T-cell (primary cell): ENCODE measurements at regions not wholly inside any gene's neighbourhood (a gene's known extent, or its start where the extent isn't known, plus 50 kb on each side); places are given as distances from the start of the nearest gene placed in this dataset.

ENCODE experiments used
- ATAC-seq, 4 experiments: fragments of 200-7000 bp in 3 of 4; fragments of 150-1000 bp in 1 of 4; cut with Tn5 transposase; replicated peaks in 1 of 4; 1 replicate in 3 of 4; 2 replicates in 1 of 4; pipeline ENCODE4 v1.10.0; 2021; ENCODE audit warnings: moderate library complexity in 3 of 4, mild to moderate bottlenecking in 2 of 4, moderate number of reproducible peaks in 1 of 4
- CTCF ChIA-PET, 2 donors: fragments of 300-600 bp; sonication (Branson Sonifier 250); formaldehyde crosslinking; loops; one replicate each; lab custom pipeline; 2022; ENCODE audit warnings: antibody characterized with exemption in 2 of 2; lab: Charles Lee
- POLR2A ChIA-PET, 2 donors: fragments of 300-600 bp; sonication (Branson Sonifier 250); formaldehyde crosslinking; loops; one replicate each; lab custom pipeline; 2022; ENCODE audit warnings: antibody characterized with exemption in 2 of 2; lab: Charles Lee
- DNase-seq, 35 experiments: peaks; one replicate each; pipeline versions ENCODE4 v3.0.0 to v3.0.0-alpha.2; 2013 to 2023
- H3K27ac ChIP-seq: one replicate; pipeline ENCODE4 v1.5.1; 2013; ENCODE audit warnings: low read length
- H3K27me3 ChIP-seq, 2 experiments: replicated peaks in 1 of 2; 1 replicate in 1 of 2; 2 replicates in 1 of 2; pipeline versions ENCODE4 v1.6.1 to v1.7.0; 2013; ENCODE audit warnings: low read length in 1 of 2, mixed read lengths in 1 of 2; ENCODE audit not compliant: control insufficient read depth in 2 of 2, insufficient read depth in 2 of 2; ENCODE audit errors: extremely low read depth in 1 of 2
- H3K36me3 ChIP-seq, 2 donors: 1 replicate in 1 of 2; 2 replicates in 1 of 2; pipeline versions ENCODE4 v1.6.1 to v1.7.0; 2013; ENCODE audit warnings: low read length in 1 of 2; ENCODE audit not compliant: control insufficient read depth in 2 of 2, insufficient read depth in 1 of 2; ENCODE audit errors: extremely low read depth in 1 of 2
- H3K4me1 ChIP-seq, 2 experiments: 1 replicate in 1 of 2; 2 replicates in 1 of 2; pipeline versions ENCODE4 v1.6.1 to v1.7.0; 2013; ENCODE audit warnings: low read length in 2 of 2, mixed read lengths in 1 of 2; ENCODE audit not compliant: insufficient read depth in 2 of 2, control insufficient read depth in 1 of 2; ENCODE audit errors: extremely low read depth in 1 of 2
- H3K4me3 ChIP-seq, 2 donors: 1 replicate in 1 of 2; 2 replicates in 1 of 2; pipeline versions ENCODE4 v1.5.1 to v1.7.0; 2013; ENCODE audit warnings: mild to moderate bottlenecking in 2 of 2, low read length in 1 of 2, moderate library complexity in 1 of 2; ENCODE audit not compliant: control insufficient read depth in 1 of 2; ENCODE audit errors: extremely low read depth in 1 of 2
- H3K9me3 ChIP-seq: 2 replicates; pipeline ENCODE4 v1.7.0; 2013
- H3K27ac Mint-ChIP-seq, 2 donors: one replicate each; pipeline ENCODE4 v1.8.0; 2020 to 2021; ENCODE audit warnings: mild to moderate bottlenecking in 2 of 2, mixed read lengths in 2 of 2
- H3K27me3 Mint-ChIP-seq, 2 donors: one replicate each; pipeline ENCODE4 v1.8.0; 2021 to 2022; ENCODE audit warnings: mixed read lengths in 2 of 2
- H3K36me3 Mint-ChIP-seq: one replicate; pipeline ENCODE4 v1.8.0; 2021; ENCODE audit warnings: mixed read lengths
- H3K4me1 Mint-ChIP-seq, 3 donors: one replicate each; pipeline ENCODE4 v1.8.0; 2020 to 2022; ENCODE audit warnings: mixed read lengths in 3 of 3, mild to moderate bottlenecking in 1 of 3
- H3K4me3 Mint-ChIP-seq, 3 donors: one replicate each; pipeline ENCODE4 v1.8.0; 2020 to 2022; ENCODE audit warnings: mild to moderate bottlenecking in 3 of 3, mixed read lengths in 3 of 3, moderate library complexity in 3 of 3
- H3K9me3 Mint-ChIP-seq, 3 donors: one replicate each; pipeline ENCODE4 v1.8.0; 2020 to 2022; ENCODE audit warnings: mixed read lengths in 3 of 3
- WGBS: methylation state at CpG from one replicate; pipeline ENCODE4 v1.1.5; 2013; ENCODE audit warnings: missing lambda C conversion rate; ENCODE audit not compliant: insufficient coverage; 5-methylcytosine and 5-hydroxymethylcytosine counted together

GRCh38 chr6:138654715-138655634, 118.6 kb upstream of the CCDC28A start:
- Mint-ChIP-seq H3K27me3 (peaks cover 0 to 8% of the 10 kb centered on the region in 2 donors), H3K4me1 (peaks cover 10 to 14% (median 13%) of the 10 kb centered on the region in 3 donors), H3K36me3 (no peaks in the 10 kb centered on the region), H3K9me3 (no peaks in the 10 kb centered on the region), H3K4me3 (no peak overlapping the region), H3K27ac (no peak overlapping the region)
- Histone ChIP-seq H3K27me3 (no peaks in the 10 kb centered on the region), H3K36me3 (no peaks in the 10 kb centered on the region), H3K9me3 (no peaks in the 10 kb centered on the region), H3K4me1 (no peaks in the 10 kb centered on the region), H3K4me3 (no peak overlapping the region), H3K27ac (no peak overlapping the region)
- DNase-seq (no peak), ATAC-seq (no peak)
- CTCF ChIA-PET = interaction anchor here in 1 of 2 donors (0.8 kb wide), 1 partner anchor 107 kb away, joined by 4 read pairs; no protein-coding TSS in a partner anchor
- WGBS = no CpG with 5 or more reads among the region's 6 CpGs
- POLR2A ChIA-PET = no interaction called here

DNA sequence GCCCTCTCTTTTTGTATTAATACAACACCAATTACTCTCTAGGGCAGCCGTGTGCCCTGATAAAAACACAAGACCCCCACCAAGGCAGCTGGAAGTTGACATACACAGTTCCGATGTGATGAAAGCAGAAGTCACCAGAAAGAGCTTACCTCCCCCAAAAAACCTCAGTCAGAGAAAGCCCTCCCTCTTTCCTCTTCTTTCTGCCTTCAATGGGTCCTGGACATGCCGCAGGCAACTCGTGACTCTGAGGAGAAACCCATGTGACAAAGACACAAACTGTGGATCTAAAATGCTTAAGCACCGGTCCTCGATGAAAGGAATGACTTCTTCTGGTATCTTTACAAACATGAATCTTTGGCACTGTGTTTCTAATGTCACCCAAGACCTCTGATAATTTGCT, 117.7 kb upstream of the CCDC28A start:
- Mint-ChIP-seq H3K9me3 (no peaks in the 10 kb centered on the region), H3K27me3 (peaks cover 0 to 8% of the 10 kb centered on the region in 2 donors), H3K27ac (no peak overlapping the region), H3K36me3 (no peaks in the 10 kb centered on the region), H3K4me3 (no peak overlapping the region), H3K4me1 (peaks cover 10 to 14% (median 13%) of the 10 kb centered on the region in 3 donors)
- Histone ChIP-seq H3K27me3 (no peaks in the 10 kb centered on the region), H3K4me1 (no peaks in the 10 kb centered on the region), H3K36me3 (no peaks in the 10 kb centered on the region), H3K4me3 (no peak overlapping the region), H3K9me3 (no peaks in the 10 kb centered on the region), H3K27ac (no peak overlapping the region)
- DNase-seq (no peak), ATAC-seq (no peak)
- 79% methylated on average over 4 of the region's 6 CpGs for WGBS
- CTCF ChIA-PET = no interaction called here
- POLR2A ChIA-PET = interaction anchor here in 1 of 2 donors (1.2 kb wide), 1 partner anchor 62 kb away, joined by 3 read pairs; no protein-coding TSS in a partner anchor

GRCh38 chr6:138656364-138657064, 117.1 kb upstream of the CCDC28A start:
- ATAC-seq (no peak), DNase-seq (no peak)
- POLR2A ChIA-PET = interaction anchor here in 1 of 2 donors (1.2 kb wide), 1 partner anchor 62 kb away, joined by 3 read pairs; no protein-coding TSS in a partner anchor
- Histone ChIP-seq H3K36me3 (no peaks in the 10 kb centered on the region), H3K9me3 (no peaks in the 10 kb centered on the region), H3K4me1 (no peaks in the 10 kb centered on the region), H3K4me3 (no peak overlapping the region), H3K27ac (no peak overlapping the region), H3K27me3 (no peaks in the 10 kb centered on the region)
- peaks cover 10 to 14% (median 13%) of the 10 kb centered on the region in 3 donors for H3K4me1 Mint-ChIP-seq
- peaks cover 0 to 11% of the 10 kb centered on the region in 2 donors for H3K27me3 Mint-ChIP-seq
- no peaks in the 10 kb centered on the region for H3K36me3 Mint-ChIP-seq
- H3K9me3 Mint-ChIP-seq = no peaks in the 10 kb centered on the region
- CTCF ChIA-PET = no interaction called here
- no peak overlapping the region for H3K4me3 Mint-ChIP-seq
- 88% methylated on average over 4 of the region's 7 CpGs for WGBS
- no peak overlapping the region for H3K27ac Mint-ChIP-seq

DNA sequence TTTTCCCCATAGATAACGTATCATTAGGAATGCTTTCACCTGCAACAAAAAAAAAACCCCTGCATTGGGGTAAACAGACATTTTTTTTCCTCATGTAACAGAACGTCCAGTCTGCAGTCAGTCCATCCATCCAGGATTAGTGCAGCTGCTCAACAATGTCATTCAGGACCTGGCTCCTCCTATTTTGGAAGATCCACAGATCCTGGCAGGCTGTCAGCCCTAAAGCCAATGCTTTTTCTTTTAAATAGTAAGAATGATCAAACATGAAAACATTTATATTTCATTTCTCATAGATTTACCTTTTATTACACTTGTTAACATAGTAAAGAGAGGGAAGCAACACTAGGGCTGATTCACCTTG, 116.5 kb upstream of the CCDC28A start:
- H3K27ac Mint-ChIP-seq = no peak overlapping the region

DNA sequence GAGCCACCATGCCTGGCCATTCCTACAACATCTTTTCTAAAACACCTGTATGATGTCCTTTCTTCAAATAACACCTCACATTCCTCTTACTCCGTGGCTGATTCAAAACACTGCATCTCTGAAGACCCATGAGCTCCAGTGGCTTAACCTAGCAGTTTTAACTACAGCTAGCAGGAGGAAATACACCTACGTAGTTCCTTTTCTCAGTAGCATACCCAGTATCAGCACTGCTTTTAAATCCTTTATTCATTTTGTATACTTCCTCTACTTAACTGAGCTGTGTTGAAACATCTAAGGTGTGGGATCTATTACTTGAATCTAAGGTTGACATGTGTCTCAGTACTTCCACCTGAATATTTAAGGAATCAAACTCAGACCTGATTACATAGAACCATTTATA, 113.6 kb upstream of the CCDC28A start:
- no peaks in the 10 kb centered on the region for H3K36me3 Mint-ChIP-seq
- H3K4me3 Mint-ChIP-seq = no peak overlapping the region
- CTCF ChIA-PET = interaction anchor here in 1 of 2 donors (0.5 kb wide), 1 partner anchor 13 kb away, joined by 11 read pairs; no protein-coding TSS in a partner anchor
- DNase-seq (no peak), ATAC-seq (no peak)
- H3K27me3 ChIP-seq = no peaks in the 10 kb centered on the region
- no peaks in the 10 kb centered on the region for H3K4me1 ChIP-seq
- 17% methylated on average over 1 of the region's 2 CpGs for WGBS
- H3K9me3 Mint-ChIP-seq = no peaks in the 10 kb centered on the region
- POLR2A ChIA-PET = no interaction called here
- H3K4me1 Mint-ChIP-seq = peaks cover 0 to 2% (median under 1%) of the 10 kb centered on the region in 3 donors
- peaks cover 0 to 9% of the 10 kb centered on the region in 2 donors for H3K27me3 Mint-ChIP-seq
- H3K4me3 ChIP-seq = no peak overlapping the region
- H3K36me3 ChIP-seq = no peaks in the 10 kb centered on the region
- H3K27ac ChIP-seq = no peak overlapping the region
- no peaks in the 10 kb centered on the region for H3K9me3 ChIP-seq
- no peak overlapping the region for H3K27ac Mint-ChIP-seq

More for the DNA sequence above, 116.5 kb upstream of the CCDC28A start:
- ChIA-PET CTCF (interaction anchor here in 1 of 2 donors (0.7 kb wide), 1 partner anchor 10 kb away, joined by 5 read pairs; no protein-coding TSS in a partner anchor), POLR2A (no interaction called here)
- Histone ChIP-seq H3K4me1 (no peaks in the 10 kb centered on the region), H3K4me3 (no peak overlapping the region), H3K9me3 (no peaks in the 10 kb centered on the region), H3K27ac (no peak overlapping the region), H3K36me3 (no peaks in the 10 kb centered on the region), H3K27me3 (no peaks in the 10 kb centered on the region)
- no peak overlapping the region for H3K4me3 Mint-ChIP-seq
- ATAC-seq (no peak), DNase-seq (no peak)
- H3K36me3 Mint-ChIP-seq = no peaks in the 10 kb centered on the region
- 60% methylated on average over 1 of the region's 2 CpGs for WGBS
- H3K4me1 Mint-ChIP-seq = peaks cover 10 to 14% (median 13%) of the 10 kb centered on the region in 3 donors
- H3K27me3 Mint-ChIP-seq = peaks cover 0 to 11% of the 10 kb centered on the region in 2 donors
- H3K9me3 Mint-ChIP-seq = no peaks in the 10 kb centered on the region

DNA sequence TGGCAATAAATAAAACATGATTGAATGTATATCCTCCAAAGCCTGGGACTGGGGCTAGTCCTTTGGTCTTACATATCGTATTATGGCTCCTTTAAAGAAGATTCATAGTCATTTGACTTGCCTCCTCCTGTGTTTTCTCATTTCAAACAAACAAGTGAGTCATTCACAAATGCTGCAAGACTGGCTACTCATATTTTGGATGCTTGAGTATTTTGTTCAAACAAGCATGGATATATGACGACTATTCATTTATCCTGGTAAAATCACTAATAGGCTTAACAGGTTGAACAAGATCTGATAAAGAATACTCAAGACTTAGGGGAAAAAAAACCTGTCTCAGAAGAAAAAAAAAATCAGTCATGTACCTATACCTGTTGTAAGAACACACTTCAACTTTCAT, 111.1 kb upstream of the CCDC28A start:
- CTCF ChIA-PET = interaction anchor here in 1 of 2 donors (0.5 kb wide), 1 partner anchor 122 kb away, joined by 7 read pairs; no protein-coding TSS in a partner anchor
- Mint-ChIP-seq H3K27me3 (peaks cover 0 to 7% of the 10 kb centered on the region in 2 donors), H3K27ac (no peak overlapping the region)

More for the DNA sequence above, 111.1 kb upstream of the CCDC28A start:
- no peaks in the 10 kb centered on the region for H3K36me3 ChIP-seq
- Mint-ChIP-seq H3K36me3 (no peaks in the 10 kb centered on the region), H3K4me3 (no peak overlapping the region), H3K9me3 (no peaks in the 10 kb centered on the region), H3K4me1 (no peaks in the 10 kb centered on the region)
- no peak for DNase-seq
- no peak overlapping the region for H3K27ac ChIP-seq
- POLR2A ChIA-PET = no interaction called here
- 67% methylated on average over 1 of the region's 2 CpGs for WGBS
- no peaks in the 10 kb centered on the region for H3K4me1 ChIP-seq
- H3K27me3 ChIP-seq = no peaks in the 10 kb centered on the region
- H3K4me3 ChIP-seq = no peak overlapping the region
- no peak for ATAC-seq
- H3K9me3 ChIP-seq = no peaks in the 10 kb centered on the region
